ENCODE measurements at regions not wholly inside any gene's neighbourhood (a gene's known extent, or its start where the extent isn't known, plus 50 kb on each side); places are given as distances from the start of the nearest gene placed in this dataset.

GRCh38 chr10:91564508-91564907, 68.4 kb downstream of the PPP1R3C start:
- no peaks in the 10 kb centered on the region for H3K9me3 ChIP-seq
- DNase-seq (no peak), ATAC-seq (ENCODE audit: low FRiP score in 2 of 2) (no peak)
- TF ChIP-seq CTCF (IDR thresholded peaks at IDR 0.05) (no peak), EP300 (IDR thresholded peaks at IDR 0.05) (no peak), POLR2AphosphoS5 (IDR thresholded peaks at IDR 0.05) (no peak), POLR2A (IDR thresholded peaks at IDR 0.05) (no peak)
- no peaks in the 10 kb centered on the region for H3K4me1 ChIP-seq
- no peaks in the 10 kb centered on the region for H3K27me3 ChIP-seq
- no peak overlapping the region for H3K27ac ChIP-seq
- no peaks in the 10 kb centered on the region for H3K36me3 ChIP-seq
- 62 to 76% methylated on average over 4 of the region's 4 CpGs for WGBS, 2 donors
- H3K4me3 ChIP-seq, result no peak overlapping the region

Measured in upper lobe of left lung (tissue), 6 donors.